ENCODE measurements at regions not wholly inside any gene's neighbourhood (a gene's known extent, or its start where the extent isn't known, plus 50 kb on each side); places are given as distances from the start of the nearest gene placed in this dataset.
"Not testable (repeated sequence)": the region's sequence is repeated elsewhere in the genome, so short reads cannot be mapped to it uniquely, and the experiment has no call there.

- no peak for DNase-seq (ENCODE audit: low read depth)
- TF ChIP-seq CTCF (IDR thresholded peaks at IDR 0.05; ENCODE audit: insufficient read depth, low read depth, low read length): no peak
- POLR2A ChIA-PET: no interaction called here
- Histone ChIP-seq H3K4me3 (ENCODE audit: low read depth, low read length) (no peak overlapping the region), H3K27me3 (ENCODE audit: control insufficient read depth, insufficient read depth, low read length) (peaks cover 6% of the 10 kb centered on the region), H3K36me3 (ENCODE audit: control insufficient read depth, insufficient read depth, low read length) (no peaks in the 10 kb centered on the region)
- CTCF ChIA-PET: no interaction called here
These were observed 122.8 kb upstream of the PCBD1 start for GRCh38 chr10:71011141-71011540.

- ChIA-PET CTCF (interaction anchor here (0.7 kb wide), 1 partner anchor 265 kb away, joined by 3 read pairs; no protein-coding TSS in a partner anchor), POLR2A (no interaction called here)
- Histone ChIP-seq H3K27me3 (ENCODE audit: control insufficient read depth, insufficient read depth, low read length) (peaks cover 6% of the 10 kb centered on the region), H3K4me3 (ENCODE audit: low read depth, low read length) (no peak overlapping the region), H3K36me3 (ENCODE audit: control insufficient read depth, insufficient read depth, low read length) (no peaks in the 10 kb centered on the region)
- TF ChIP-seq CTCF (IDR thresholded peaks at IDR 0.05; ENCODE audit: insufficient read depth, low read depth, low read length): no peak
- DNase-seq (ENCODE audit: low read depth): no peak
These were observed 125.8 kb upstream of the PCBD1 start for GRCh38 chr10:71014021-71014805.

GRCh38 chr10:71015674-71016073 is 127.3 kb upstream of the PCBD1 start:
- ChIA-PET CTCF (no interaction called here), POLR2A (no interaction called here)
- H3K4me3 ChIP-seq (ENCODE audit: low read depth, low read length): no peak overlapping the region
- H3K27me3 ChIP-seq (ENCODE audit: control insufficient read depth, insufficient read depth, low read length): peaks cover 3% of the 10 kb centered on the region
- no peaks in the 10 kb centered on the region for H3K36me3 ChIP-seq (ENCODE audit: control insufficient read depth, insufficient read depth, low read length)
- no peak for TF ChIP-seq CTCF (IDR thresholded peaks at IDR 0.05; ENCODE audit: insufficient read depth, low read depth, low read length)
- DNase-seq (ENCODE audit: low read depth): no peak

- H3K4me3 ChIP-seq (ENCODE audit: low read depth, low read length); H3K27me3 ChIP-seq (ENCODE audit: control insufficient read depth, insufficient read depth, low read length); DNase-seq (ENCODE audit: low read depth); H3K36me3 ChIP-seq (ENCODE audit: control insufficient read depth, insufficient read depth, low read length); POLR2A ChIA-PET; CTCF ChIA-PET: not testable (repeated sequence)
These were observed 131.7 kb upstream of the PCBD1 start for GRCh38 chr10:71020061-71020460.

- no peak overlapping the region for H3K4me3 ChIP-seq (ENCODE audit: low read depth, low read length)
- no peak for DNase-seq (ENCODE audit: low read depth)
- ChIA-PET POLR2A (no interaction called here), CTCF (no interaction called here)
- no peak for TF ChIP-seq CTCF (IDR thresholded peaks at IDR 0.05; ENCODE audit: insufficient read depth, low read depth, low read length)
- H3K27me3 ChIP-seq (ENCODE audit: control insufficient read depth, insufficient read depth, low read length): no peaks in the 10 kb centered on the region
- H3K36me3 ChIP-seq (ENCODE audit: control insufficient read depth, insufficient read depth, low read length): no peaks in the 10 kb centered on the region
These were observed 133.0 kb upstream of the PCBD1 start for GRCh38 chr10:71021402-71021801.

Data from BJ (cell line).